Muscle of back (tissue), 3 donors: ENCODE measurements at regions not wholly inside any gene's neighbourhood (a gene's known extent, or its start where the extent isn't known, plus 50 kb on each side); places are given as distances from the start of the nearest gene placed in this dataset.

Source experiments
- DNase-seq, 3 donors: peaks; one replicate each; pipeline versions ENCODE4 v3.0.0 to v3.0.0-alpha.2; 2013

DNA sequence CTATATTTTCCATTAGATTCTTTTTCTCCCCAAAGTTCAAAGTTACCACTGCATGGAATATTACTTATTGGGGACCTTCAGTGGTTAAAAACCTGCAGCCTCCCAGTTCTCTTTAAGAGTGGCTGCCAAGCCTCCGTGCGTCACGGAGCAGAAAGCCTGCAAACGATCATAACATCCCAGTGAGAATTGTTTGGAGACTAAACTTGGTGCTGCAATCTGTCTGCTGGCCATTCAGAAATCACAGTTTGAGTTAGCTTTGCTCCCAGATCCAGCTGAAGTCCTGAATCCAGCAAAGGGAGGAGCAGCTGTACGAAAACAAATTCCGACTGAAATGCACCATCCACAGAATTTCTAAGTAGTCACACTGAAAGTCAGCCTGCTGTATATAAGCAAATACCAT lies 213.5 kb upstream of the PDE10A start:
- peak; percentile 83 to 95 (median 90) for DNase-seq

DNA sequence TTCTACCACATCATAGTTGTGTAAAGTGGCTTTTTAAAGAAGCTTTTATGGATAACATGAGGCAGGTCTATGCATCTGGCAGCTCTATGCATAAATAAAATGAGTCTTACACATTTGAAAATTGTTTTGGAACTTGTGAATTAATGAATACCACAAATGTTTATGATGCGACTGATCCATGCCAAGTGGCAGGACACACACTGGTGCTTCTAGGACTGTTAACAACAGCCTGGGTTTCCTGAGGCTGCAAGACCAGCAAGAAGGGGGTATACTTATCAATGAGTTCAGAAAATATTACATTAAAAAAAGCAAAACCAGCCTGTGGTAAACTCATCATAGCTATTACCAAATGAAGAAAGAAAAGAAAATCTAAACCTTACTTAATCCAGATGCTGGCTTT lies 212.9 kb upstream of the PDE10A start:
- DNase-seq = no peak

DNA sequence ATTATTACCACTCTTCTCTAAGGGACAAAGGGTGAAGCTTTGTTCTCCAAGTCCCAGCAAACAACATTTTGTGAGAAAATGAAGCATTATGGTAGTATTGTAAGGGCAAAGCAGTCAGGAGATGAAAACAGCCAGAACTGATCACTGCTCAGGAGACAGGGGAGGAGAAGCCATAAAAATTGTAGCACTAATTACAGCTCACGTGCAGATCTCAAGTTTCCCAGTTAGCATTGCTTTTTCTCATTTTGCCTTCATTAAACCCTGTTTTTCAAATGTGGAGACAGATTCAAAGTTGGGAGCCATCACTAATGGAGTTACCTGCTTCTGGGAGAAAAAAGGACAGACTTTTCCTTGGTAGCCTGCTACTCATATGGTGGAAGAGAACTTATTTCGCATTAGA lies 210.9 kb upstream of the PDE10A start:
- DNase-seq = no peak

GRCh38 chr6:165872811-165873210 lies 209.8 kb upstream of the PDE10A start:
- DNase-seq = no peak

DNA sequence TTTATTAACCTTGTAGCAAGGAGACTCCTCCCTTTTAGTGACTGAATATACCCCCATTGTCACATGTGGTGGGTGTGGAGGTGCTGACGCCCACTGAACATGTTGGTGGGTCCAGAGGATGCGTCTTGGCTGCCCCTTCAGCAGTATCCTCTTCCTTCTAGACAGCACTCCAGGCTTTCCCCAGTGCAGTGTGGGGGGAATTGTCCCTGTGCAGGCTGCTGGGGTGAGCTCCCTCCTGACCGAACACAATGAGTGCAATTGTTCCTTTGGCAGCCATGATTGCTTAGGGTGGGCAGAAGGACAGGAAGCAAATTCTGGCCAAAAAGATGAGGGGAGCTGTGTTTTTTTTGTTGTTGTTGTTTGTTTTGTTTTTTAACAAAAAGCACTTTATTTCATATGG lies 209.3 kb upstream of the PDE10A start:
- DNase-seq = no peak

- no peak for DNase-seq
Measured at GRCh38 chr6:165871571-165871970, 208.5 kb upstream of the PDE10A start.

- DNase-seq = no peak
Measured at GRCh38 chr6:165869526-165869925, 206.5 kb upstream of the PDE10A start.

DNA sequence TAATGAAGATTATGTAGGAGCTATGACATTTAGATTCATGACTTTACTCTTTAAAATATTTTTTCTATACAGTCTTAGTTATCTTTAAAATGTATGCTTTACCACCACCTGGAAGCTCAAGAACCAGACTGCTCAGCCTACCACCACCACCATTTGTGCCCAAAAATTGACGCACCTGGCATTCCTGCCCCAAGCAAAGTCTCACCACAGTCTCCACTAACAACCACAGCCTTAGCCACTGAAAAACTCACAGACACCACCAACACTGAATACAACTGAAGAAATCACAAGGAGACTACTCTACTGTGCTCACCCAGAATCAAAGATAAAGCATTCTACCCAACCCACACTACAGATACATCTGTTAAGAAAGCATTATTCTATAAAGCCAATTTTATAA lies 201.9 kb upstream of the PDE10A start:
- no peak for DNase-seq

GRCh38 chr6:165864218-165864617 lies 201.2 kb upstream of the PDE10A start:
- no peak for DNase-seq

DNA sequence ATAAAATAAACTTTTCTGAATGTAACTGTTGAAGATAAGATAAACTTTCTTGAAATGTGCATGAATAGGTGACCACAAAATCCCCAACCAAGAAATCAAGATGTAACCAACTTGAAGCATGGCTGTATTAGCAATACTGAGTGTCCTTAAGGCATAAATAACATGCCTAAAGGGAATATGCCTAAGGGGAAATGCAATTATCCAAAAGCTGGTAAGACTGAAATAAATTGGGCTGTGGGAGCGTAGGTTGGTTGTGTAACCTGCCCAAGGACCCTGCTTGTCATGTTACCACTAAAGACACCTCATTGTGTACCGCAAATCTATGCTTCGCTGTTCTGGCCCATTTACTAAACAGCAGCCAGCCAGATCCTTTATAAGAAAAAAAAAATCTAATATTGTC lies 200.8 kb upstream of the PDE10A start:
- DNase-seq = no peak

GRCh38 chr6:165862813-165863212 lies 199.8 kb upstream of the PDE10A start:
- no peak for DNase-seq

- no peak for DNase-seq
Measured at GRCh38 chr6:165861226-165861625, 198.2 kb upstream of the PDE10A start.

DNA sequence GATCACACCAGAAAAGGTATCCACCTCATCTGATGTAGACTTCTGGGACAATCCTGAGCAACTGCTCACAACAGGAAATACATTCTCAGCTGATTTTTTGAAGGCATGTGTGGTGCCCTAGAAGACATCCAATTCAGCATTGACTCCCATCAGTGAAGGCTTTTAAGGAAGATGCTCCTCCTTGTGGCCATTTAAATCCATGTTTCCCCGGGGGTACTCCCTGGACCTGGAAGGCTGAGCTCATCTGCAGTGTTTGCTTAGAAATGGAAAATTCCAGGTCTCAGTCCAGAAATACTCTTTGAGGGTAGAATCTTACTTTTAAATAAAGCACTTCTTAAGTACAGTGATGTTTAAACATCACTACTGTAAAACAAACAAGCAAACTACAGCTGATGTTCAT lies 195.5 kb upstream of the PDE10A start:
- peak in 1 of 3 donors; percentile 40 for DNase-seq

DNA sequence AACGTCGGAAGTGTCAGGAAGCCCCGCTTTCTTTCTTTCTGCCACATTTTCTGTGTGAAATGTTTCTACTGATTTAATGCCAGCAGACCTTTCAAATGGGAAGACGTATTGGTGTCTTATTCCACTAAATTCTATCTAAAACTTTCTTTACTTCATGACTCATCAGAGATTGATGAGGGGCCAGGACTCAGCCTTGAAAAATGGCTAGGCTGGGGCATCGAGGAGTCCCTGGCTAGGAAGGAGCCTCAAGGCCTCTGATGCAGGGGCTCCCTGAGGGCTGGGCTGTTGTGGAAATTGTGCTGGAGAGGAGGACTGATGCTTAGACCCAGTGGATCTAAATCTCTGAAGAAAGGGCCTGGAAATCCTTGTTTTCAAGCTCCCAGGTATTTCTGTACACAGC lies 192.8 kb upstream of the PDE10A start:
- no peak for DNase-seq

- no peak for DNase-seq
Measured at GRCh38 chr6:165854863-165855593, 192.0 kb upstream of the PDE10A start.

GRCh38 chr6:165854061-165854862 lies 191.2 kb upstream of the PDE10A start:
- no peak for DNase-seq

GRCh38 chr6:165852676-165853075 lies 189.6 kb upstream of the PDE10A start:
- DNase-seq = no peak

DNA sequence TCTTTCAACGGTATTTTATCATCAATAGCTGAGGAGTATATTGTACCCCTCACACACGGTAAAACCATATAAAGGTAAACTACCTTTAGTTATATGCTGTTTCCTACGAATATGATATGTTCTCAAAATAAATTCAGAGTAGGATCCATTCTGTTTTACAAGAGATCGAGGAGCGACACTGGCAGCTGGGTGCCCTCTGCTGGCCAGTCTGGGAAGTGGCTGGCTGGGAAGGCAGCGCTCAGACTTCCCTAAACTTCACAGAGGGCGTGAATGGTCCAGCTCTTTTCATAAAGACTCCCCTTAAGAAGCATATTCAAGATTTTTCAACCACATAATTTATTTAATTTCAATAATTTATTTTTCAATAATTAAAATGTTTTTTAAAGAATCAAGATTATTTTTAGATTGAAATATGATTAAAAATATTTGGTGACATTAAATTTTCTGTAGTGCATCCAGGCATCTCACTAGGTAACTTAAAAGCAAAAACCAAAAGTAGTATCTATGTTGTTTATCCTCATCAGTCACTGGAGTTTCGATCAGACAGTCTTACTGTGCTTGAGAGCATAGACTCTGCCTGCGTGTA lies 187.5 kb upstream of the PDE10A start:
- DNase-seq = peak; percentile 53 to 87 (median 73)

DNA sequence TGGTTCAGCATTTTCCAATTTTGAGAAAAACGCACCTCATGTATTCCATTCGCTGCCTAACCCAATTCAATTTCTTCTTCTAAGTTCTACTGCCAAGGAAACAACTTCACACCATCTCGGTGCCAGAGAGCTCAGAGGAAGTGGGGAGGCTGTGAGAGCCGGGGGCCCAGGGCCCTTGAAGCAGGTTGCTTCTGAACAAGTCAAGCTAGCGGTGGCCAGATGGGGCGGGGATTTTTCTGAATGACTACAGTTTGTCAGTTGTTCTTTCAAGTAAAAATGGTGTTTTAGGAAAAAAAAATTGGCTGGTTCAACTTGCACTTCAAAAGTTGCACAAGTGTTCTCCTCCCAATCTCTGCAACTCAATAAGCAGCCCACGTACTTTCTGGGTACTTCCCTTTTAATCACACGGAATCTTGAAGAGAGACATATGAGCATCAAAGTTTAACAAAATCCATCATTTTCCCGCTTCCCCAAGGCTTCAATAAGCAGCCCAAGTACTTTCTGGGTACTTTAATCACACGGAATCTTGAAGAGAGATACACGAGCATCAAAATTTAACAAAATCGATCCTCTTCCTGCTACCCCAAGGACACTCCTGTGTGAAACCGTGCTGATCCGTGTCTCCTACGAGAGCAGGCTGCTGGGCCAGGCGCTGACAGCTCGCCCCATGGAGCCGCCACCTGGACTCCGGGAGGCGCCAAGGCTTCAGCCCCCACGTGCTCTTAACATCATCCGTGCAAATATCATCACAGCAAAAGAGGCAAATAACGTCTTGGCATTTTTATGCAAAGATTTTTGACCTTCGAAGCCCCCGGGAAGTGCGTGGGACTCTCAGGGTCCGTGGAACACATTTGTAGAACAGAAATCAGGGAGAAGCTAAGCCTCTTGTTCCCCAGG lies 186.7 kb upstream of the PDE10A start:
- DNase-seq = peak in 2 of 3 donors; percentile 38 to 60

GRCh38 chr6:165848086-165848426 lies 185.0 kb upstream of the PDE10A start:
- DNase-seq = no peak

- DNase-seq = peak in 1 of 3 donors; percentile 51
Measured at GRCh38 chr6:165847407-165848085, 184.5 kb upstream of the PDE10A start.
